ENCODE measurements at regions not wholly inside any gene's neighbourhood (a gene's known extent, or its start where the extent isn't known, plus 50 kb on each side); places are given as distances from the start of the nearest gene placed in this dataset.

GRCh38 chr13:54165581-54166215 is 1137.1 kb downstream of the OLFM4 start:
- no peak for DNase-seq (ENCODE audit: low read depth)

GRCh38 chr13:54173996-54174395 is 1145.4 kb downstream of the OLFM4 start:
- no peak for DNase-seq (ENCODE audit: low read depth)

- no peak for DNase-seq (ENCODE audit: low read depth)
Measured at GRCh38 chr13:54175466-54175865, 1146.9 kb downstream of the OLFM4 start.

GRCh38 chr13:54177466-54177865 is 1148.9 kb downstream of the OLFM4 start:
- no peak for DNase-seq (ENCODE audit: low read depth)

- DNase-seq (ENCODE audit: low read depth): no peak
Measured at GRCh38 chr13:54183166-54183565, 1154.6 kb downstream of the OLFM4 start.

GRCh38 chr13:54183728-54184127 is 1155.1 kb downstream of the OLFM4 start:
- no peak for DNase-seq (ENCODE audit: low read depth)

GRCh38 chr13:54184576-54184975 is 1156.0 kb downstream of the OLFM4 start:
- no peak for DNase-seq (ENCODE audit: low read depth)

- no peak for DNase-seq (ENCODE audit: low read depth)
Measured at GRCh38 chr13:54185101-54185500, 1156.5 kb downstream of the OLFM4 start.

- no peak for DNase-seq (ENCODE audit: low read depth)
Measured at GRCh38 chr13:54185785-54186184, 1157.2 kb downstream of the OLFM4 start.

GRCh38 chr13:54187461-54187860 is 1158.8 kb downstream of the OLFM4 start:
- no peak for DNase-seq (ENCODE audit: low read depth)

GRCh38 chr13:54194233-54195024 is 1165.8 kb downstream of the OLFM4 start:
- DNase-seq (ENCODE audit: low read depth): no peak

GRCh38 chr13:54196684-54197083 is 1168.1 kb downstream of the OLFM4 start:
- no peak for DNase-seq (ENCODE audit: low read depth)

GRCh38 chr13:54198911-54199310 is 1170.3 kb downstream of the OLFM4 start:
- DNase-seq (ENCODE audit: low read depth): no peak

GRCh38 chr13:54206626-54207025 is 1178.0 kb downstream of the OLFM4 start:
- no peak for DNase-seq (ENCODE audit: low read depth)

- peak; percentile 3 for DNase-seq (ENCODE audit: low read depth)
Measured at GRCh38 chr13:54210397-54211049, 1181.9 kb downstream of the OLFM4 start.

- no peak for DNase-seq (ENCODE audit: low read depth)
Measured at GRCh38 chr13:54216221-54216620, 1187.6 kb downstream of the OLFM4 start.

- DNase-seq (ENCODE audit: low read depth): peak; percentile 38
Measured at GRCh38 chr13:54226876-54227275, 1198.3 kb downstream of the OLFM4 start.

GRCh38 chr13:54232700-54233099 is 1204.1 kb downstream of the OLFM4 start:
- no peak for DNase-seq (ENCODE audit: low read depth)

GRCh38 chr13:54234607-54235006 is 1206.0 kb downstream of the OLFM4 start:
- no peak for DNase-seq (ENCODE audit: low read depth)

- no peak for DNase-seq (ENCODE audit: low read depth)
Measured at GRCh38 chr13:54241719-54242118, 1213.1 kb downstream of the OLFM4 start.

- no peak for DNase-seq (ENCODE audit: low read depth)
Measured at GRCh38 chr13:54248306-54248705, 1219.7 kb downstream of the OLFM4 start.

GRCh38 chr13:54261856-54262255 is 1233.2 kb downstream of the OLFM4 start:
- no peak for DNase-seq (ENCODE audit: low read depth)

GRCh38 chr13:54263868-54264267 is 1235.3 kb downstream of the OLFM4 start:
- no peak for DNase-seq (ENCODE audit: low read depth)

Data from RPMI7951 (cell line).